K562 (cell line): ENCODE measurements at regions not wholly inside any gene's neighbourhood (a gene's known extent, or its start where the extent isn't known, plus 50 kb on each side); places are given as distances from the start of the nearest gene placed in this dataset.

Experiments used
- EP400 ChIP-seq: fragments of 450-650 bp; IDR thresholded peaks from 2 replicates; pipeline ENCODE4 v1.6.1; 2017; ENCODE audit warnings: antibody characterized with exemption, mild to moderate bottlenecking, moderate library complexity
- FOSL1 ChIP-seq: fragments of 200-800 bp; sonication (Bioruptor generic); conservative IDR thresholded peaks from 2 replicates; pipeline ENCODE4 v1.6.1; 2016; ENCODE audit warnings: missing genetic modification characterization, missing compliant biosample characterization
- HNRNPK ChIP-seq: fragments of 200-400 bp; formaldehyde crosslinking; IDR thresholded peaks from one replicate; pipeline ENCODE4 v1.6.1; 2018; ENCODE audit warnings: mild to moderate bottlenecking, low read depth, low read length; ENCODE audit not compliant: poor library complexity, severe bottlenecking
- MYNN ChIP-seq, 2 experiments: sonication (generic); formaldehyde crosslinking in 1 of 2; IDR thresholded peaks; 2 replicates each; pipeline versions ENCODE4 v1.5.0 to v1.6.1; 2016 to 2020; ENCODE audit warnings: antibody characterized with exemption in 1 of 2, missing genetic modification reagents in 1 of 2
- NFYB ChIP-seq: IDR thresholded peaks from 2 replicates; pipeline ENCODE4 v1.6.1; 2011; ENCODE audit warnings: mild to moderate bottlenecking, moderate library complexity; ENCODE audit not compliant: insufficient read length; ENCODE audit errors: extremely low read depth
- POLR3A ChIP-seq: IDR thresholded peaks from 2 replicates; pipeline ENCODE4 v1.6.1; 2011; ENCODE audit warnings: borderline replicate concordance, mild to moderate bottlenecking, moderate library complexity; ENCODE audit not compliant: insufficient read length, insufficient read depth; ENCODE audit errors: extremely low read depth
- RFX5 ChIP-seq: IDR thresholded peaks from 2 replicates; pipeline ENCODE4 v1.6.1; 2011; ENCODE audit warnings: low read depth, mild to moderate bottlenecking, improper control_type of control experiment, low read length
- TF ChIP-seq, protein P1 (sequence below): IDR thresholded peaks from 2 replicates; pipeline ENCODE4 v1.6.1; 2016; ENCODE audit warnings: missing genetic modification characterization, missing compliant biosample characterization
- TF ChIP-seq, protein P2 (sequence below): fragments of 250-450 bp; sonication (Bioruptor Pico); IDR thresholded peaks from 2 replicates; pipeline ENCODE4 v1.8.0; 2021; ENCODE audit warnings: moderate library complexity, mild to moderate bottlenecking, inconsistent platforms
- TF ChIP-seq, protein P3 (sequence below): fragments of 200-800 bp; sonication (Bioruptor generic); IDR thresholded peaks from 2 replicates; pipeline ENCODE4 v1.6.1; 2017; ENCODE audit warnings: missing genetic modification characterization, missing compliant biosample characterization

DNA sequence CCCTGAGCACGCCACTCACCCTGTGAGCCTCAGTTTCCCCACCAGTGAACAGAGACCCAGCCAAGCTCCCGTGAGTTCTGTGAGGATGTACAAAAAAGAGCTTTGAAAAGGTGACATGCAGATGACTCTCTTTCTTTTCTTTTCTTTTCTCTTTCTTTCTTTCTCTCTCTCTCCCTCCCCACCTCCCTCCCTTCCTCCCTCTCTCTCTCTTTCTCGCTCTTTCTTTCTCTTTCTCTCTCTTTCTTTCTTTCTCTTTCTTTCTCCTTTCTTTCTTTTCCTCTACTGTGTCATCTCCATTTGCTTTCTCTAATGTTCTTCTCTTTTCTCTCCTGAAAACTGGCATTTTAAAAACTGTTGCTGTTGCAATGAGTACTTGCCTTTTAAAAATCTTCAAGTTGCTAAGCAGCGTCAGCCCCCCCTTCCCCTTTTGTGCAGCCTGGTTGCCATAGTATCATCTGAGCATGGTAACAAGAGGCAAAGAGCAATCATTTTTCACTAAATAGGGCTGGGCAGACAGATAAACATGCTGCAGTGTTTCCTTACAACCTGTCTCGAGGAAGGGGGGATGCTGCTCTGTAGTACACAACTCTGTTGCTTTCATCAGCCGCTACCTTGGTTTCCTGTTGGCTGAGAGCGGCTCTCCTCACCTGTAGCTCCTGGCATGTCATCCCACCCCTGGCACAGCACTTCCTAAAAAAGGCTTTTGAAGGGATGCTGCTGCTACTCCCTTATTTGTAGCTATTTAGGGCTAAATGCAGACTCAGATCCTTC lies 108.7 kb upstream of the MBNL2 start (continued):
- TF ChIP-seq, protein P1, sequence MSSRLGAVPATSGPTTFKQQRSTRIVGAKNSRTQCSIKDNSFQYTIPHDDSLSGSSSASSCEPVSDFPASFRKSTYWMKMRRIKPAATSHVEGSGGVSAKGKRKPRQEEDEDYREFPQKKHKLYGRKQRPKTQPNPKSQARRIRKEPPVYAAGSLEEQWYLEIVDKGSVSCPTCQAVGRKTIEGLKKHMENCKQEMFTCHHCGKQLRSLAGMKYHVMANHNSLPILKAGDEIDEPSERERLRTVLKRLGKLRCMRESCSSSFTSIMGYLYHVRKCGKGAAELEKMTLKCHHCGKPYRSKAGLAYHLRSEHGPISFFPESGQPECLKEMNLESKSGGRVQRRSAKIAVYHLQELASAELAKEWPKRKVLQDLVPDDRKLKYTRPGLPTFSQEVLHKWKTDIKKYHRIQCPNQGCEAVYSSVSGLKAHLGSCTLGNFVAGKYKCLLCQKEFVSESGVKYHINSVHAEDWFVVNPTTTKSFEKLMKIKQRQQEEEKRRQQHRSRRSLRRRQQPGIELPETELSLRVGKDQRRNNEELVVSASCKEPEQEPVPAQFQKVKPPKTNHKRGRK, result peak; percentile 59; the same call in 1 of the 2 replicates
- TF ChIP-seq EP400, result no peak
- TF ChIP-seq RFX5, result no peak
- TF ChIP-seq, protein P2, sequence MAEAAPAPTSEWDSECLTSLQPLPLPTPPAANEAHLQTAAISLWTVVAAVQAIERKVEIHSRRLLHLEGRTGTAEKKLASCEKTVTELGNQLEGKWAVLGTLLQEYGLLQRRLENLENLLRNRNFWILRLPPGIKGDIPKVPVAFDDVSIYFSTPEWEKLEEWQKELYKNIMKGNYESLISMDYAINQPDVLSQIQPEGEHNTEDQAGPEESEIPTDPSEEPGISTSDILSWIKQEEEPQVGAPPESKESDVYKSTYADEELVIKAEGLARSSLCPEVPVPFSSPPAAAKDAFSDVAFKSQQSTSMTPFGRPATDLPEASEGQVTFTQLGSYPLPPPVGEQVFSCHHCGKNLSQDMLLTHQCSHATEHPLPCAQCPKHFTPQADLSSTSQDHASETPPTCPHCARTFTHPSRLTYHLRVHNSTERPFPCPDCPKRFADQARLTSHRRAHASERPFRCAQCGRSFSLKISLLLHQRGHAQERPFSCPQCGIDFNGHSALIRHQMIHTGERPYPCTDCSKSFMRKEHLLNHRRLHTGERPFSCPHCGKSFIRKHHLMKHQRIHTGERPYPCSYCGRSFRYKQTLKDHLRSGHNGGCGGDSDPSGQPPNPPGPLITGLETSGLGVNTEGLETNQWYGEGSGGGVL (CRISPR knock-in tag), result no peak
- TF ChIP-seq, protein P3, sequence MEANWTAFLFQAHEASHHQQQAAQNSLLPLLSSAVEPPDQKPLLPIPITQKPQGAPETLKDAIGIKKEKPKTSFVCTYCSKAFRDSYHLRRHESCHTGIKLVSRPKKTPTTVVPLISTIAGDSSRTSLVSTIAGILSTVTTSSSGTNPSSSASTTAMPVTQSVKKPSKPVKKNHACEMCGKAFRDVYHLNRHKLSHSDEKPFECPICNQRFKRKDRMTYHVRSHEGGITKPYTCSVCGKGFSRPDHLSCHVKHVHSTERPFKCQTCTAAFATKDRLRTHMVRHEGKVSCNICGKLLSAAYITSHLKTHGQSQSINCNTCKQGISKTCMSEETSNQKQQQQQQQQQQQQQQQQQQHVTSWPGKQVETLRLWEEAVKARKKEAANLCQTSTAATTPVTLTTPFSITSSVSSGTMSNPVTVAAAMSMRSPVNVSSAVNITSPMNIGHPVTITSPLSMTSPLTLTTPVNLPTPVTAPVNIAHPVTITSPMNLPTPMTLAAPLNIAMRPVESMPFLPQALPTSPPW (CRISPR knock-in tag), result peak; percentile 48; the same call in 1 of the 2 replicates
- no peak for TF ChIP-seq NFYB
- TF ChIP-seq FOSL1 (tag), result no peak
- TF ChIP-seq MYNN (IDR thresholded peaks at IDR 0.05), result no peak
- TF ChIP-seq MYNN (CRISPR knock-in tag; IDR thresholded peaks at IDR 0.05), result no peak
- TF ChIP-seq POLR3A, result no peak
- TF ChIP-seq HNRNPK, result no peak
